BLaER1 treated with 17β-estradiol and CSF1 and Interleukin-3, amounts not matched to agents 10 nM and 100 nM (cell line): ENCODE measurements at regions not wholly inside any gene's neighbourhood (a gene's known extent, or its start where the extent isn't known, plus 50 kb on each side); places are given as distances from the start of the nearest gene placed in this dataset.

Experiments
- H3K27ac ChIP-seq, 11 experiments: shearing (Covaris generic); formaldehyde crosslinking; 2 replicates each; pipeline ENCODE4 v1.8.1; 2022
- H3K27me3 ChIP-seq, 11 experiments: shearing (Covaris generic); formaldehyde crosslinking; 2 replicates each; pipeline ENCODE4 v1.8.1; 2022
- H3K36me3 ChIP-seq, 11 experiments: shearing (Covaris generic); formaldehyde crosslinking; 2 replicates each; pipeline ENCODE4 v1.8.1; 2022
- H3K4me1 ChIP-seq, 10 experiments: shearing (Covaris generic); formaldehyde crosslinking; 2 replicates each; pipeline ENCODE4 v1.8.1; 2022
- H3K4me2 ChIP-seq, 11 experiments: shearing (Covaris generic); formaldehyde crosslinking; 2 replicates each; pipeline ENCODE4 v1.8.1; 2022
- H3K4me3 ChIP-seq, 10 experiments: shearing (Covaris generic); formaldehyde crosslinking; 2 replicates each; pipeline ENCODE4 v1.8.1; 2022
- H3K9ac ChIP-seq, 11 experiments: shearing (Covaris generic); formaldehyde crosslinking; 2 replicates each; pipeline ENCODE4 v1.8.1; 2022
- H3K9me3 ChIP-seq, 11 experiments: shearing (Covaris generic); formaldehyde crosslinking; replicated peaks in 1 of 11; 2 replicates each; pipeline ENCODE4 v1.8.1; 2022
- H4K20me1 ChIP-seq, 11 experiments: shearing (Covaris generic); formaldehyde crosslinking; 2 replicates each; pipeline ENCODE4 v1.8.1; 2022
- Cebpa-rat ChIP-seq, 11 experiments: shearing (Covaris generic); IDR thresholded peaks; 2 replicates each; pipeline ENCODE4 v1.8.1; 2022

DNA sequence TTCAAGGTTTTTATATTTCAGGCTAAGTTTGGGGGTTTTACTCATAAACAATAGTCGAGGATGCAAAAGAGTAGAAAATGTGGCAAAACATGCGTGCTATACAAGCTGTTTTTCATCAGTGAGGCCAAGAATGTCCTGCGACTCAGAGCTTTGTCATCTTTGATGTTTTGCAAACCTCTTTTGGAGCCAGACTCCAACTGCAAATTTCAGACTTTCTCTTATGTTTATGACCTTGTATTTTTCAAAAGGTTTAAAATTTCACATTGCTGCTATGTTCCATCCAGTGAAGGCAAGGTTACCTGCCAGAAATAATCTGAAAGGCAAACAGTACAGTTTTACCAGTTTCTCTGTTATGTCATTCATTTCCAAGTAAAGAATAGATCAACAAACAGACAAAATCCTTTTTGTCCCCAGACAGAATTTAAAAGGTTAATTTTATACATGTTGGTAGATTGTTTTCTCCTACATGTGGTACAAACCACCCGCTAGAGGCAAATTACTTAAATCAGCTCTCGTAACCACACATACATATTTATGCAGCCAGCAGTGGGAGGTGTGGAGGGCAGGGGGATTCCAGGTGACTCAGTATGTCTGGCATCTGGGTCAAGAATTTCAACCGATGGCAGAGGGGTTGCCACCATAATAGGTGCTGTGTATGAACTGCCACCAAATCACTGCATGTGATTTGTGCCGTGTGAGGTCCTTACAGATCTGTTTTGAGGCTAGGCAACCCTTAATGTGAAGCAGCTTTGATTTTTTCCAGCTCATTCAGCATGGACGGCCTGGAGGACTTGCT is 119.8 kb upstream of the CPM start:
- Histone ChIP-seq H3K4me3 (no peak overlapping the region), H3K4me1 (peaks cover 0 to 75% (median 4%) of the 10 kb centered on the region in 10 experiments; a peak in 8 of 20 replicates), H4K20me1 (no peaks in the 10 kb centered on the region), H3K9ac (no peak overlapping the region), H3K36me3 (no peaks in the 10 kb centered on the region), H3K27me3 (no peaks in the 10 kb centered on the region), H3K27ac (no peak overlapping the region), H3K9me3 (peaks cover 0 to 16% (median 7%) of the 10 kb centered on the region in 11 experiments; a peak in 6 of 22 replicates), H3K4me2 (no peak overlapping the region)
- no peak for TF ChIP-seq Cebpa-rat (IDR thresholded peaks at IDR 0.05)

DNA sequence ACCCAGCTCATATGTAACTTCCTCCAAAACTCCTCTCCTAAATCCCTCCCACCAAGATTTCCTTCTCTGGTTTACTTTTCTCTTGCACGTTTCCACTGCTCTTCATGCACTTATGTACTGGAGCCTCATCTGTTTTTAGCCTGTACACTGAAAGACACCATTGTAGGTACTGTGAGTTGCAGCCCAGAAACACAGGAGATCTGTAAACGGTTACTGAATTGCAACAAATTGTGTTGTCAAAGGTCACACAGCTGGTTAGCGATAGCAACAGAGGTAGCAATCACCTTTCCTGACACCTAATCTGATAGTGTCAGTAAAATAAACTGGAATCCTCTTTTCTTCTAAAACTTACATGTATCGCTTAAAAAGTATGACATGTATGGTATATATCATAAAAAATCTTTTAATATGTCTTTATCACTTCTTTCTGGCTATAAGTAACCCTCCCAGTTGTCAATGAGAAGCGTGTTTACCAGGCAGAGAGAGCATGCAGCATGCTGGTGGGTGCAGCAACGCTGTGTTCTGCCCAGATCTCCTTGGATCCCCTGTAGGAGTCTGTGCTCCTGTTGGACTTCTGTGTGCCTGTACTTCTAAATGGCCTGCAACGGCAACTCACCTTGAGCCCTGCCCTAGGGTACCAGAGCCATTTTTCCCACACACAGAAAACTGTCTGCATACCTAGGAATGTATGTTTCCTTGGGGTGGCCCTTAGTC is 121.5 kb upstream of the CPM start:
- Histone ChIP-seq H3K36me3 (no peaks in the 10 kb centered on the region), H3K9ac (no peak overlapping the region), H4K20me1 (no peaks in the 10 kb centered on the region), H3K4me3 (no peak overlapping the region), H3K4me2 (peak overlapping the region in 2 of 11 experiments; percentile 50 to 62; a peak in 4 of 22 replicates), H3K9me3 (peaks cover 0 to 10% (median 0%) of the 10 kb centered on the region in 11 experiments; a peak in 3 of 22 replicates), H3K4me1 (peaks cover 0 to 73% (median 3%) of the 10 kb centered on the region in 10 experiments; a peak in 9 of 20 replicates), H3K27ac (no peak overlapping the region; a peak in 1 of 22 replicates), H3K27me3 (no peaks in the 10 kb centered on the region)
- TF ChIP-seq Cebpa-rat (IDR thresholded peaks at IDR 0.05), result no peak

DNA sequence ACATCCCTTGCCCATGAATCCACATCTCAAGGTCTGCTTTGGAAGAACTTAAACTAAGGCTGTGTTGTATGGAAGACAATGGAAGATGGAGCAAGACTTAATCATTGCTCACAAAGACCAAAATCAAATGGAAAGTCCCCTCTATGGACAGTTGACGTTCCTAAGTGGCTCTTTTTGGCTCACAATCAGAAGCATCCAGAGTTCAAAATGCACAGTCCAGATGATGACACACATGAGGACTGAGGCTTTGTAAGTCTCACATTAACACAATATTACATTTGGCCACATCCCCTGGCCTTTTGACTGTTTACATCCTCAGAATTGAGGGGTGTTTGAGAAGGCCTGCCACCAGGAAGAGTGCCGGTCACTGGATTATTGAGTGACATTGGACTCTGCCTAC is 122.3 kb upstream of the CPM start:
- Histone ChIP-seq H3K36me3 (no peaks in the 10 kb centered on the region), H3K4me2 (peak overlapping the region in 3 of 11 experiments; percentile 49 to 62 (median 50); a peak in 6 of 22 replicates), H3K27ac (peak overlapping the region in 3 of 11 experiments; percentile 23 to 53 (median 28); a peak in 4 of 22 replicates), H3K4me1 (peaks cover 0 to 73% (median 0%) of the 10 kb centered on the region in 10 experiments; a peak in 7 of 20 replicates), H4K20me1 (no peaks in the 10 kb centered on the region), H3K9me3 (peaks cover 0 to 5% (median 0%) of the 10 kb centered on the region in 11 experiments; a peak in 1 of 22 replicates), H3K27me3 (no peaks in the 10 kb centered on the region), H3K9ac (no peak overlapping the region), H3K4me3 (no peak overlapping the region)
- no peak for TF ChIP-seq Cebpa-rat (IDR thresholded peaks at IDR 0.05)

DNA sequence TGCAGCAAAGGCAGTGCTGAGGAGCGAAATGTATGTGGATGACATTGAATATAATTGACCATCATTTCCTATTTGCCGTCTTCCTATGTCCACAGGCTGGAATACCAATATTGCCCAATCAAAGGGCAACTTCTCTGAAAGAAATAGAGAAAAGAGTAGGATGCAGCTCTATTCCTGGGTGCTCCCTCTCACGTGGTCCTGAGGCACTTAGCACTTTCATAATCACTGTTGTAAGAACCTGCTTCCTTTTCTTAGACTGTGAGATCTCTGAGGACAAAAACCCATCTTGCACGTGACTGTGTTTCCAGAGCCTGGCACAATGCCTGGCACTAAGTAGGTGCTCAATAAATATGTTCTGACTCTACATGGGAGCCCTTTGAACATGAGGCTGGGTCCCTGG is 122.7 kb upstream of the CPM start:
- Histone ChIP-seq H3K4me2 (peak overlapping the region in 3 of 11 experiments; percentile 49 to 62 (median 50); a peak in 6 of 22 replicates), H3K4me3 (no peak overlapping the region), H3K27me3 (no peaks in the 10 kb centered on the region), H3K9ac (no peak overlapping the region), H3K4me1 (peaks cover 0 to 77% (median 0%) of the 10 kb centered on the region in 10 experiments; a peak in 7 of 20 replicates), H4K20me1 (no peaks in the 10 kb centered on the region), H3K36me3 (no peaks in the 10 kb centered on the region), H3K27ac (peak overlapping the region in 3 of 11 experiments; percentile 23 to 53 (median 28); a peak in 4 of 22 replicates), H3K9me3 (0 out of 22 replicates have a peak, but pooled peaks cover 0 to 2% (median 0%) of the 10 kb centered on the region in 11 experiments)
- peak in 2 of 11 experiments; percentile 42 to 43; a peak in 1 of 22 replicates for TF ChIP-seq Cebpa-rat (IDR thresholded peaks at IDR 0.05)

DNA sequence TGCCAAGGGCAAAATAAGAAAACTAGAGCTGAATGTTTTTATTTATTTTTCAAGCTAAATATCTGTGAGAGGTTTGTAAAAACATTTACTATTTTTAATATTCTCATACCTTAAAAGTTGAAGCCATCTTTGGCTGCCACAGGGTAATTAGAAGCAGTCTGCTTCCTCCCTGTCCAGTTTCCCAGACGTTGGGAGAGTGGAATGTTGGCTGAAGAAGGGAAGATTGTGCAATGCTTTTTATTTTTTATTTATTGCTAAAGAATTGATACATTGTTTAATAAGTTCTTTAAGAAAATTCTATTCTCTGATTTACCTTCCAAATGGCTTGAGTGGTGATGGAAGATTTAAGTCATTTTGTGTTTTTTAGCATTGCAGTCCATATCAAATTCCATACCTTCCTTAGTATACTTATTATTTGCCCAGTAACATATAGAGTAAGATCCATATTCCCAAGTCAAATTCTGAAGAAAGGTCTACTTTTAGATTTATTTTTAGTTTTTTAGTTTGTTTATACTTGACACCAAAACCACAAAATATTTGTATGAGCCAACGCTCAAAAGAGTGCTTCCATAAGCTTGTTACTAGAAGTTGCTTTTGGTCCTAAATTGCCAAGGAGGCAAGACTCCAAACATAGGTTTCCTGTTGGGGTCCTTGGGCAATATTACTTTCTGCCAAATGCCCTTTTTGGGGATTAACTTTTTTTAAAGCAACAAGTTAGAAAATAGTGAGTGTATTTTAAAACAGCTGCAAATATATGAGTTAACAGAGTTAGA is 124.0 kb upstream of the CPM start:
- Histone ChIP-seq H3K4me2 (peak overlapping the region in 3 of 11 experiments; percentile 49 to 62 (median 50); a peak in 3 of 22 replicates), H3K4me1 (peaks cover 0 to 89% (median 0%) of the 10 kb centered on the region in 10 experiments; a peak in 7 of 20 replicates), H3K4me3 (no peak overlapping the region), H3K9ac (no peak overlapping the region), H3K27ac (peak overlapping the region in 1 of 11 experiments; percentile 53; a peak in 1 of 22 replicates), H3K36me3 (no peaks in the 10 kb centered on the region), H3K27me3 (no peaks in the 10 kb centered on the region), H4K20me1 (no peaks in the 10 kb centered on the region), H3K9me3 (no peaks in the 10 kb centered on the region)
- TF ChIP-seq Cebpa-rat (IDR thresholded peaks at IDR 0.05), result 0 out of 22 replicates have a peak, but pooled peaks of 3 of the 11 experiments have one; percentile 18 to 43 (median 26)

DNA sequence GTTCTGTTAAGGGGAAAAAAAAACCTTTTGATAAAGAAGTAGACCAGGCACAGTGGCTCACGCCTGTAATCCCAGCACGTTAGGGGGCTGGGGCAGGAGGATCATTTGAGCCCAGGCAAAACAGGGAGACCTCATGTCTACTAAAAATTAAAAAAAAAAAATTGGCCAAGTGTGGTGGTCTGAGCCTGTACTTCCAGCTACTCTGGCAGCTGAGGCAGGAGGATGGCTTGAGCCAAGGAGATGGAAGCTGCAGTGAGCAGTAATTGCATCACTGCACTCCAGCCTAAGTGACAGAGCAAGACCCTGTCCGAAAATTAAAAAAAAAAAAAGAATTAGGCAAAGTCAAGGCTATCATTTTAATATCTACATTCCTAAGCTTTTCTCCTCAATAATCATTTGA is 124.8 kb upstream of the CPM start:
- H3K9me3 ChIP-seq, result no peaks in the 10 kb centered on the region
- H4K20me1 ChIP-seq, result no peaks in the 10 kb centered on the region
- peaks cover 0 to 89% (median 0%) of the 10 kb centered on the region in 10 experiments; a peak in 7 of 20 replicates for H3K4me1 ChIP-seq
- no peak for TF ChIP-seq Cebpa-rat (IDR thresholded peaks at IDR 0.05)
- no peaks in the 10 kb centered on the region for H3K27me3 ChIP-seq
- H3K4me2 ChIP-seq, result peak overlapping the region in 3 of 11 experiments; percentile 5 to 62 (median 37); a peak in 2 of 22 replicates
- H3K4me3 ChIP-seq, result no peak overlapping the region
- no peak overlapping the region for H3K9ac ChIP-seq
- H3K36me3 ChIP-seq, result no peaks in the 10 kb centered on the region
- H3K27ac ChIP-seq, result no peak overlapping the region

DNA sequence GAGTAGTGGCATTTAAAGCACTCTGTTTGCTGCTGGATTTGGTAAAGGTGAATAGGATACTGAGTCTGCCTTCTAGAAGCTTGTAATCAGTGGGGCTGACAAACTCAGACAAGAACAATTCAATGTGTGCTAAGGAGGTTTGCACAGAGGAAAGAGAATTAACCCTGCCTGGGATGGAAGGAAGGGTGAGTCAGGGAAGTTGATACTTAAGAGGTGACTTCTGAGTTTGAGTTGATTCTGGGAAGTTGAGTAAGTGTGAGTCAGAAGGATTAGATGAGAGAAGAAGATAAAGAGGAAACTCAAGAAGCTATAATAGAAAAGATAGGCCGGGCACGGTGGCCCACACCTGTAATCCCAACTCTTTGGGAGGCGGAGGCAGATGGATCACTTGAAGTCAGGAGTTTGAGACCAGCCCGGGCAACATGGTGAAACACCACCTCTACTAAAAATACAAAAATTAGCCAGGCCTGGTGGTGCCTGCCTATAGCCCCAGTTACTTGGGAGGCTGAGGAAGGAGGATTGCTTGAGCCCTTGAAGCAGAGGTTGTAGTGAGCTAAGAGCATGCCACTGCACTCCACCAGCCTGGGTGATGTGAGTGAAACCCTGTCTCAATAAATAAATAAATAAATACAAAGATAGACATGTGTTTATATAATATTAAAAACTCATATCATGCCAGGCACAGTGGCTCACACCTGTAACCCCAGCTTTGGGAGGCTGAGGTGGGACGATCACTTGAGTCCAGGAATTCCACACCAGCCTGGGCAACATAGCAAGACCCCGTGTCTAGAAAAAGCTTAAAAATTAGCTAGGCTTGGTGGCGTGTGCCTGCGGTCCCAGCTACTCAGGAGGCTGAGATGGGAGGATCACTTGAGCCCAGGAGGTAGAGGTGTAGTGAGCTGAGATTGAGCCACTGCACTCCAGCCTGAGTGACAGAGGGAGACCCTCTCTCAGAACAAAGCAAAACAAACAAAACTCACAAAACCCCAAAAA is 126.8 kb upstream of the CPM start:
- peak overlapping the region in 4 of 11 experiments; percentile 11 to 70 (median 55); a peak in 6 of 22 replicates for H3K4me2 ChIP-seq
- H3K27ac ChIP-seq, result peak overlapping the region in 2 of 11 experiments; percentile 21 to 53; a peak in 4 of 22 replicates
- no peak for TF ChIP-seq Cebpa-rat (IDR thresholded peaks at IDR 0.05)
- H3K36me3 ChIP-seq, result no peaks in the 10 kb centered on the region
- H3K27me3 ChIP-seq, result no peaks in the 10 kb centered on the region
- peaks cover 0 to 86% (median 0%) of the 10 kb centered on the region in 10 experiments; a peak in 7 of 20 replicates for H3K4me1 ChIP-seq
- no peak overlapping the region for H3K9ac ChIP-seq
- no peaks in the 10 kb centered on the region for H3K9me3 ChIP-seq
- no peaks in the 10 kb centered on the region for H4K20me1 ChIP-seq
- H3K4me3 ChIP-seq, result no peak overlapping the region
